ENCODE measurements at regions not wholly inside any gene's neighbourhood (a gene's known extent, or its start where the extent isn't known, plus 50 kb on each side); places are given as distances from the start of the nearest gene placed in this dataset.

- no peaks in the 10 kb centered on the region for H3K9me1 ChIP-seq (replicated peaks; ENCODE audit: control insufficient read depth, extremely low read depth, insufficient read depth, low read length)
- TF ChIP-seq MYC (IDR thresholded peaks at IDR 0.05; ENCODE audit: low read depth, low read length): no peak
- peak; percentile 78 for TF ChIP-seq JUN (IDR thresholded peaks at IDR 0.05; ENCODE audit: borderline replicate concordance, insufficient read depth, insufficient read length, low read depth)
- TF ChIP-seq MAX (IDR thresholded peaks at IDR 0.05; ENCODE audit: insufficient read depth, insufficient read length): no peak
- no peak for TF ChIP-seq POLR2AphosphoS5 (IDR thresholded peaks at IDR 0.05; ENCODE audit: insufficient read depth, low read depth, low read length)
- TF ChIP-seq EZH2 (IDR thresholded peaks at IDR 0.05; ENCODE audit: borderline replicate concordance, low read depth, low read length, severe bottlenecking): no peak
- peak; percentile 90 for TF ChIP-seq GATA2 (IDR thresholded peaks at IDR 0.05; ENCODE audit: insufficient read depth, insufficient read length, low read depth, low read length)
- peak; percentile 43 for TF ChIP-seq POLR2A (IDR thresholded peaks at IDR 0.05; ENCODE audit: low read depth, low read length)
- peak; percentile 53 for TF ChIP-seq FOS (IDR thresholded peaks at IDR 0.05; ENCODE audit: borderline replicate concordance, insufficient read depth, low read length)
- TF ChIP-seq, protein P1, sequence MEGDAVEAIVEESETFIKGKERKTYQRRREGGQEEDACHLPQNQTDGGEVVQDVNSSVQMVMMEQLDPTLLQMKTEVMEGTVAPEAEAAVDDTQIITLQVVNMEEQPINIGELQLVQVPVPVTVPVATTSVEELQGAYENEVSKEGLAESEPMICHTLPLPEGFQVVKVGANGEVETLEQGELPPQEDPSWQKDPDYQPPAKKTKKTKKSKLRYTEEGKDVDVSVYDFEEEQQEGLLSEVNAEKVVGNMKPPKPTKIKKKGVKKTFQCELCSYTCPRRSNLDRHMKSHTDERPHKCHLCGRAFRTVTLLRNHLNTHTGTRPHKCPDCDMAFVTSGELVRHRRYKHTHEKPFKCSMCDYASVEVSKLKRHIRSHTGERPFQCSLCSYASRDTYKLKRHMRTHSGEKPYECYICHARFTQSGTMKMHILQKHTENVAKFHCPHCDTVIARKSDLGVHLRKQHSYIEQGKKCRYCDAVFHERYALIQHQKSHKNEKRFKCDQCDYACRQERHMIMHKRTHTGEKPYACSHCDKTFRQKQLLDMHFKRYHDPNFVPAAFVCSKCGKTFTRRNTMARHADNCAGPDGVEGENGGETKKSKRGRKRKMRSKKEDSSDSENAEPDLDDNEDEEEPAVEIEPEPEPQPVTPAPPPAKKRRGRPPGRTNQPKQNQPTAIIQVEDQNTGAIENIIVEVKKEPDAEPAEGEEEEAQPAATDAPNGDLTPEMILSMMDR (IDR thresholded peaks at IDR 0.05; ENCODE audit: extremely low read depth in 1 of 2, insufficient read depth in 1 of 2, low read depth in 1 of 2, low read length in 2 of 2): no peak
- H3K27ac ChIP-seq (ENCODE audit: insufficient read depth, low read depth, low read length): peak overlapping the region; percentile 89
- ChIA-PET POLR2A (interaction anchor here (0.8 to 1.7 kb wide), 5 partner anchors 34 to 324 kb away, joined by 3 to 19 read pairs (median 3); partner anchors contain the start of gene THBS1), CTCF (interaction anchor here (0.7 to 2.3 kb wide), 6 partner anchors 14 to 560 kb away, joined by 3 to 7 read pairs (median 4); no protein-coding TSS in a partner anchor)
- no peak overlapping the region for H3K4me3 ChIP-seq (replicated peaks in 1 of 3; ENCODE audit: insufficient read depth in 1 of 3, low read depth in 1 of 3, low read length in 3 of 3)
- no peak overlapping the region for H2AFZ ChIP-seq (ENCODE audit: low read depth, low read length)
- BruUV-seq (replicated peaks): no TSS peak
- H3K4me2 ChIP-seq (ENCODE audit: insufficient read depth, low read length): peak overlapping the region; percentile 63
- H3K9me3 ChIP-seq (replicated peaks; ENCODE audit: control insufficient read depth, insufficient read depth, low read length): no peaks in the 10 kb centered on the region
- no peaks in the 10 kb centered on the region for H4K20me1 ChIP-seq (replicated peaks; ENCODE audit: control insufficient read depth, extremely low read depth, insufficient read depth, low read length)
- dilution Hi-C loops (cut with MboI; ENCODE audit: extremely low pct_ligation_motif_present, low sequenced_read_pairs) (no loop called here), intact Hi-C loops (cut with micrococcal nuclease) (loop anchor here (1.0 to 5.0 kb wide), 7 partner anchors 16 to 314 kb away; partner anchors contain the start of gene THBS1)
- no peaks in the 10 kb centered on the region for H3K27me3 ChIP-seq (ENCODE audit: control insufficient read depth in 2 of 2, insufficient read depth in 2 of 2, low read length in 2 of 2)
- peak; percentile 60 for FAIRE-seq
- peak overlapping the region; percentile 59 for H3K9ac ChIP-seq (replicated peaks; ENCODE audit: extremely low read depth, insufficient read depth, low read length)
- DNase-seq (ENCODE audit: low read depth, low spot score): peak; percentile 82
- H3K79me2 ChIP-seq (ENCODE audit: control insufficient read depth, insufficient read depth, low read length): no peaks in the 10 kb centered on the region
- peaks cover 53% of the 10 kb centered on the region for H3K4me1 ChIP-seq (ENCODE audit: control insufficient read depth, extremely low read depth, insufficient read depth, low read length)
- no peaks in the 10 kb centered on the region for H3K36me3 ChIP-seq (ENCODE audit: control insufficient read depth in 2 of 2, extremely low read depth in 1 of 2, insufficient read depth in 2 of 2, low read length in 2 of 2)
Measured at GRCh38 chr15:39266890-39267289, 314.0 kb upstream of the THBS1 start.

All from endothelial cell of umbilical vein (primary cell).